ENCODE measurements at regions not wholly inside any gene's neighbourhood (a gene's known extent, or its start where the extent isn't known, plus 50 kb on each side); places are given as distances from the start of the nearest gene placed in this dataset.

DNA sequence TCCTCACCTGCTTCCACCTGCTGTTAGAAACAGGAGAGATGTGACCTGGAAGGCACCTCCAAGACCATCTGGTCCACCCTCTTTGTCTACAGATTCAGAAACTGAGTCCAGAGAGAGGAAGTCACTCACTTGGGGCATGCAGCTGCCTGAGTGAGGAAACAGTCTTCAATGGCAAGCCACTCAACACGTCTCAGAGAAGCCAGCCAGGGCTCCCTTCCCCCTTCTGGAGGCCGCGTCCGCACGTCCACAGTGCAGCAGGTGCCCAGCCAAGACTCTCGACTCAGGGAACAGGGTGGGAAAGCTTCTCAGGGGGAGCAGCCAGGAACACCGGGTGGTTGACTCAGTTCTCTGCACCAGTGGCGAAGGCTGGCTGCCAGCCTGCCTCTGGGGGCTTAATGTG, 201.7 kb downstream of the BCL11A start:
- Histone ChIP-seq H3K36me3 (ENCODE audit: insufficient read depth, low read length) (no peaks in the 10 kb centered on the region), H3K79me2 (replicated peaks; ENCODE audit: insufficient read depth, low read length) (no peaks in the 10 kb centered on the region), H3K9ac (ENCODE audit: low read length) (no peak overlapping the region), H3K9me3 (ENCODE audit: low read length) (no peaks in the 10 kb centered on the region), H3K27me3 (ENCODE audit: insufficient read depth, low read depth, low read length) (no peaks in the 10 kb centered on the region), H3F3A (ENCODE audit: insufficient read depth, low read length, poor library complexity, severe bottlenecking) (no peaks in the 10 kb centered on the region), H2AFZ (ENCODE audit: low read depth, low read length) (no peak overlapping the region), H3K9me2 (ENCODE audit: insufficient read depth, low read length) (no peaks in the 10 kb centered on the region), H3K4me2 (ENCODE audit: low read length) (no peak overlapping the region), H4K20me1 (ENCODE audit: insufficient read depth) (no peaks in the 10 kb centered on the region), H3K27ac (ENCODE audit: low read length) (no peak overlapping the region), H3K4me3 (ENCODE audit: low read length) (no peak overlapping the region)
- TF ChIP-seq MXI1 (conservative IDR thresholded peaks at IDR 0.05; ENCODE audit: poor library complexity, severe bottlenecking) (no peak), RAD21 (conservative IDR thresholded peaks at IDR 0.05) (no peak), POLR2AphosphoS5 (IDR thresholded peaks at IDR 0.05) (no peak), EP300 (conservative IDR thresholded peaks at IDR 0.05; ENCODE audit: poor library complexity, severe bottlenecking) (no peak), TAF1 (IDR thresholded peaks at IDR 0.05; ENCODE audit: low read depth) (no peak), EZH2 (IDR thresholded peaks at IDR 0.05; ENCODE audit: borderline replicate concordance, insufficient read depth, low read length, poor library complexity, severe bottlenecking) (no peak)
- TF ChIP-seq, protein P1, sequence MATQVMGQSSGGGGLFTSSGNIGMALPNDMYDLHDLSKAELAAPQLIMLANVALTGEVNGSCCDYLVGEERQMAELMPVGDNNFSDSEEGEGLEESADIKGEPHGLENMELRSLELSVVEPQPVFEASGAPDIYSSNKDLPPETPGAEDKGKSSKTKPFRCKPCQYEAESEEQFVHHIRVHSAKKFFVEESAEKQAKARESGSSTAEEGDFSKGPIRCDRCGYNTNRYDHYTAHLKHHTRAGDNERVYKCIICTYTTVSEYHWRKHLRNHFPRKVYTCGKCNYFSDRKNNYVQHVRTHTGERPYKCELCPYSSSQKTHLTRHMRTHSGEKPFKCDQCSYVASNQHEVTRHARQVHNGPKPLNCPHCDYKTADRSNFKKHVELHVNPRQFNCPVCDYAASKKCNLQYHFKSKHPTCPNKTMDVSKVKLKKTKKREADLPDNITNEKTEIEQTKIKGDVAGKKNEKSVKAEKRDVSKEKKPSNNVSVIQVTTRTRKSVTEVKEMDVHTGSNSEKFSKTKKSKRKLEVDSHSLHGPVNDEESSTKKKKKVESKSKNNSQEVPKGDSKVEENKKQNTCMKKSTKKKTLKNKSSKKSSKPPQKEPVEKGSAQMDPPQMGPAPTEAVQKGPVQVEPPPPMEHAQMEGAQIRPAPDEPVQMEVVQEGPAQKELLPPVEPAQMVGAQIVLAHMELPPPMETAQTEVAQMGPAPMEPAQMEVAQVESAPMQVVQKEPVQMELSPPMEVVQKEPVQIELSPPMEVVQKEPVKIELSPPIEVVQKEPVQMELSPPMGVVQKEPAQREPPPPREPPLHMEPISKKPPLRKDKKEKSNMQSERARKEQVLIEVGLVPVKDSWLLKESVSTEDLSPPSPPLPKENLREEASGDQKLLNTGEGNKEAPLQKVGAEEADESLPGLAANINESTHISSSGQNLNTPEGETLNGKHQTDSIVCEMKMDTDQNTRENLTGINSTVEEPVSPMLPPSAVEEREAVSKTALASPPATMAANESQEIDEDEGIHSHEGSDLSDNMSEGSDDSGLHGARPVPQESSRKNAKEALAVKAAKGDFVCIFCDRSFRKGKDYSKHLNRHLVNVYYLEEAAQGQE (IDR thresholded peaks at IDR 0.05; ENCODE audit: borderline replicate concordance) = no peak

DNA sequence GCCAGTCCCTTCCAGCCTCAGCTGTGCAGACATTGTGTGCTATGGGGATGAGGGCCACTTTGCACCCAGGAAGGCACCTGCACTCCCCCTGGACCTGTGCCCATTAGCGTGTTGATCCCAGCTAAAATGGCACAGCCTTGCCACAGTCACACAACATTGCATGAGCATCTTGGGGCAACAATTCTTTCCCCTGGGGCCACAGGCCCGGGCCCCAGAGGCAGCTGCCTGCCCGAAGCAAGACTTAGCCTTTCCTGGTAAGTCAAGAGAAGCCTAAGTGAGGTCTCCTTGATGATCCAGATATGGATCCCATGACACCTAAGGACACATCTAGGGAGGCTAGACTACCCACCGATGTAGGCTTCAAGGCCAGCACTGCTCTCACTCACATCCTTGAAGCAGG, 202.1 kb downstream of the BCL11A start:
- H3K4me2 ChIP-seq (ENCODE audit: low read length) = no peak overlapping the region
- no peaks in the 10 kb centered on the region for H3K27me3 ChIP-seq (ENCODE audit: insufficient read depth, low read depth, low read length)
- no peak overlapping the region for H2AFZ ChIP-seq (ENCODE audit: low read depth, low read length)
- H3K36me3 ChIP-seq (ENCODE audit: insufficient read depth, low read length) = no peaks in the 10 kb centered on the region
- H3K27ac ChIP-seq (ENCODE audit: low read length) = no peak overlapping the region
- no peaks in the 10 kb centered on the region for H3K9me2 ChIP-seq (ENCODE audit: insufficient read depth, low read length)
- H3K4me3 ChIP-seq (ENCODE audit: low read length) = no peak overlapping the region
- no peak overlapping the region for H3K9ac ChIP-seq (ENCODE audit: low read length)
- no peaks in the 10 kb centered on the region for H3F3A ChIP-seq (ENCODE audit: insufficient read depth, low read length, poor library complexity, severe bottlenecking)
- no peaks in the 10 kb centered on the region for H3K79me2 ChIP-seq (replicated peaks; ENCODE audit: insufficient read depth, low read length)
- H3K9me3 ChIP-seq (ENCODE audit: low read length) = no peaks in the 10 kb centered on the region
- no peaks in the 10 kb centered on the region for H4K20me1 ChIP-seq (ENCODE audit: insufficient read depth)
- TF ChIP-seq EZH2 (IDR thresholded peaks at IDR 0.05; ENCODE audit: borderline replicate concordance, insufficient read depth, low read length, poor library complexity, severe bottlenecking) (no peak), MXI1 (conservative IDR thresholded peaks at IDR 0.05; ENCODE audit: poor library complexity, severe bottlenecking) (no peak), RAD21 (conservative IDR thresholded peaks at IDR 0.05) (no peak), TAF1 (IDR thresholded peaks at IDR 0.05; ENCODE audit: low read depth) (no peak), CTCF (IDR thresholded peaks at IDR 0.05; ENCODE audit: poor library complexity, severe bottlenecking) (no peak), EP300 (conservative IDR thresholded peaks at IDR 0.05; ENCODE audit: poor library complexity, severe bottlenecking) (no peak), SMC3 (conservative IDR thresholded peaks at IDR 0.05; ENCODE audit: poor library complexity) (no peak), POLR2AphosphoS5 (IDR thresholded peaks at IDR 0.05) (no peak)
- TF ChIP-seq, protein P1 (IDR thresholded peaks at IDR 0.05; ENCODE audit: borderline replicate concordance) = no peak
